OCI-LY1 (cell line): ENCODE measurements at regions not wholly inside any gene's neighbourhood (a gene's known extent, or its start where the extent isn't known, plus 50 kb on each side); places are given as distances from the start of the nearest gene placed in this dataset.

ENCODE experiments used
- H2AFZ ChIP-seq: fragments of 200-600 bp; sonication (generic), shearing (Covaris generic); 2 replicates; pipeline ENCODE4 v1.6.0; 2014; ENCODE audit warnings: antibody characterized with exemption, mild to moderate bottlenecking, low read length
- H3F3A ChIP-seq: fragments of 200-600 bp; sonication (generic), shearing (Covaris generic); 2 replicates; pipeline ENCODE4 v1.6.0; 2014; ENCODE audit warnings: mild to moderate bottlenecking, antibody characterized with exemption, low read length, moderate library complexity; ENCODE audit not compliant: insufficient read depth
- H3K27ac ChIP-seq: fragments of 200-600 bp; sonication (generic); 2 replicates; pipeline ENCODE4 v1.5.1; 2014; ENCODE audit warnings: low read length, mixed run types, mild to moderate bottlenecking, low read depth; ENCODE audit not compliant: poor library complexity, severe bottlenecking
- H3K27me3 ChIP-seq: fragments of 200-600 bp; sonication (generic); 2 replicates; pipeline ENCODE4 v1.6.0; 2014; ENCODE audit warnings: antibody characterized with exemption, mild to moderate bottlenecking, low read length, moderate library complexity; ENCODE audit not compliant: insufficient read depth
- H3K36me3 ChIP-seq: fragments of 200-600 bp; sonication (generic); 2 replicates; pipeline ENCODE4 v1.6.1; 2014; ENCODE audit warnings: mild to moderate bottlenecking, antibody characterized with exemption, low read length, moderate library complexity, mixed read lengths; ENCODE audit not compliant: insufficient read depth
- H3K4me1 ChIP-seq: fragments of 200-600 bp; sonication (generic); 2 replicates; pipeline ENCODE4 v1.5.1; 2014; ENCODE audit warnings: mild to moderate bottlenecking, low read length, moderate library complexity; ENCODE audit not compliant: insufficient read depth, severe bottlenecking
- H3K4me2 ChIP-seq: fragments of 200-600 bp; sonication (generic), shearing (Covaris generic); 2 replicates; pipeline ENCODE4 v1.6.1; 2014; ENCODE audit warnings: low read length
- H3K4me3 ChIP-seq: fragments of 200-600 bp; sonication (generic); 2 replicates; pipeline ENCODE4 v1.5.1; 2014; ENCODE audit warnings: low read length, low read depth, mild to moderate bottlenecking, mixed read lengths; ENCODE audit not compliant: poor library complexity, severe bottlenecking
- H3K79me2 ChIP-seq: fragments of 200-600 bp; shearing (Covaris generic); 2 replicates; pipeline ENCODE4 v1.6.1; 2016; ENCODE audit warnings: mixed run types, low read length, mixed read lengths; ENCODE audit not compliant: insufficient read depth
- H3K9ac ChIP-seq: fragments of 200-600 bp; sonication (generic), shearing (Covaris generic); 2 replicates; pipeline ENCODE4 v1.6.1; 2014; ENCODE audit warnings: mild to moderate bottlenecking, low read length, mixed read lengths
- H3K9me2 ChIP-seq: fragments of 200-600 bp; sonication (generic), shearing (Covaris generic); 2 replicates; pipeline ENCODE4 v1.6.1; 2014; ENCODE audit warnings: low read depth, mild to moderate bottlenecking, low read length, mixed read lengths
- H3K9me3 ChIP-seq: fragments of 200-600 bp; shearing (Covaris generic); 2 replicates; pipeline ENCODE4 v1.6.1; 2014; ENCODE audit warnings: low read length, mixed read lengths
- H4K20me1 ChIP-seq: fragments of 200-600 bp; sonication (generic), shearing (Covaris generic); 2 replicates; pipeline ENCODE4 v1.6.0; 2016; ENCODE audit warnings: mild to moderate bottlenecking, low read length; ENCODE audit not compliant: insufficient read depth
- EZH2 ChIP-seq: fragments of 200-600 bp; sonication (generic), shearing (Covaris generic); IDR thresholded peaks from 2 replicates; pipeline ENCODE4 v1.8.0; 2017; ENCODE audit warnings: borderline replicate concordance, mixed run types, mild to moderate bottlenecking, antibody characterized with exemption, low read length, moderate library complexity, mixed read lengths
- TF ChIP-seq, protein P1 (sequence below): fragments of 200-600 bp; sonication (generic), shearing (Covaris generic); IDR thresholded peaks from 2 replicates; pipeline ENCODE4 v1.5.1; 2017; ENCODE audit warnings: mild to moderate bottlenecking, antibody characterized with exemption, low read length, moderate library complexity, mixed read lengths

DNA sequence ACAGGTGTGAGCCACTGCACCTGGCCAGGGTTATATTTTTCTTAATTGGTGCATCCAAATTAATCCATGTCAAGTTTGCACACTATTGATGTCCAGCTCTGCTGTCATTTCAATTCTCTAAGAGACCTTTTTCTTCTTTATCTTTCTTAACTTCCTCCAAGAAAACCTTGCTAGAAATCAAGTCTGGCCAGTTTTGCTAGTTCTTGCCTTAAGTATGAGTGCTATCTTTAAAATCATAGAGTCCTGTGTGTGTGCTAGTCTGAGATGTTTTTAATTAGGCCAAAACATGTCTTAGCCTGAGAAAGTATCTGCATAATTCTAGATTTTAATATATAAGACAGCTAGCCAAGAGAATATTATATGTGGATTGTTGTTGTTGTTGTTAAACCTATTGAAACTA is 56.2 kb upstream of the SLC39A10 start:
- Histone ChIP-seq H3K9me3 (no peaks in the 10 kb centered on the region), H3F3A (no peaks in the 10 kb centered on the region), H3K79me2 (no peaks in the 10 kb centered on the region), H3K36me3 (no peaks in the 10 kb centered on the region), H2AFZ (no peak overlapping the region), H3K9me2 (no peaks in the 10 kb centered on the region), H3K4me1 (no peaks in the 10 kb centered on the region), H3K27me3 (no peaks in the 10 kb centered on the region), H3K27ac (no peak overlapping the region), H3K4me2 (no peak overlapping the region), H3K9ac (no peak overlapping the region), H4K20me1 (no peaks in the 10 kb centered on the region), H3K4me3 (no peak overlapping the region)
- no peak for TF ChIP-seq EZH2
- TF ChIP-seq, protein P1, sequence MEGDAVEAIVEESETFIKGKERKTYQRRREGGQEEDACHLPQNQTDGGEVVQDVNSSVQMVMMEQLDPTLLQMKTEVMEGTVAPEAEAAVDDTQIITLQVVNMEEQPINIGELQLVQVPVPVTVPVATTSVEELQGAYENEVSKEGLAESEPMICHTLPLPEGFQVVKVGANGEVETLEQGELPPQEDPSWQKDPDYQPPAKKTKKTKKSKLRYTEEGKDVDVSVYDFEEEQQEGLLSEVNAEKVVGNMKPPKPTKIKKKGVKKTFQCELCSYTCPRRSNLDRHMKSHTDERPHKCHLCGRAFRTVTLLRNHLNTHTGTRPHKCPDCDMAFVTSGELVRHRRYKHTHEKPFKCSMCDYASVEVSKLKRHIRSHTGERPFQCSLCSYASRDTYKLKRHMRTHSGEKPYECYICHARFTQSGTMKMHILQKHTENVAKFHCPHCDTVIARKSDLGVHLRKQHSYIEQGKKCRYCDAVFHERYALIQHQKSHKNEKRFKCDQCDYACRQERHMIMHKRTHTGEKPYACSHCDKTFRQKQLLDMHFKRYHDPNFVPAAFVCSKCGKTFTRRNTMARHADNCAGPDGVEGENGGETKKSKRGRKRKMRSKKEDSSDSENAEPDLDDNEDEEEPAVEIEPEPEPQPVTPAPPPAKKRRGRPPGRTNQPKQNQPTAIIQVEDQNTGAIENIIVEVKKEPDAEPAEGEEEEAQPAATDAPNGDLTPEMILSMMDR = no peak

GRCh38 chr2:195596840-195597239 is 60.2 kb upstream of the SLC39A10 start:
- no peak overlapping the region for H3K27ac ChIP-seq
- TF ChIP-seq, protein P1 = no peak
- H3K9me3 ChIP-seq = no peaks in the 10 kb centered on the region
- H3K9ac ChIP-seq = no peak overlapping the region
- H3K79me2 ChIP-seq = no peaks in the 10 kb centered on the region
- no peaks in the 10 kb centered on the region for H3K36me3 ChIP-seq
- no peak overlapping the region for H3K4me2 ChIP-seq
- no peak overlapping the region for H2AFZ ChIP-seq
- H3K4me3 ChIP-seq = no peak overlapping the region
- H4K20me1 ChIP-seq = no peaks in the 10 kb centered on the region
- no peaks in the 10 kb centered on the region for H3F3A ChIP-seq
- H3K9me2 ChIP-seq = no peaks in the 10 kb centered on the region
- H3K27me3 ChIP-seq = 0 out of 2 replicates have a peak, but pooled peaks cover 3% of the 10 kb centered on the region
- H3K4me1 ChIP-seq = no peaks in the 10 kb centered on the region

DNA sequence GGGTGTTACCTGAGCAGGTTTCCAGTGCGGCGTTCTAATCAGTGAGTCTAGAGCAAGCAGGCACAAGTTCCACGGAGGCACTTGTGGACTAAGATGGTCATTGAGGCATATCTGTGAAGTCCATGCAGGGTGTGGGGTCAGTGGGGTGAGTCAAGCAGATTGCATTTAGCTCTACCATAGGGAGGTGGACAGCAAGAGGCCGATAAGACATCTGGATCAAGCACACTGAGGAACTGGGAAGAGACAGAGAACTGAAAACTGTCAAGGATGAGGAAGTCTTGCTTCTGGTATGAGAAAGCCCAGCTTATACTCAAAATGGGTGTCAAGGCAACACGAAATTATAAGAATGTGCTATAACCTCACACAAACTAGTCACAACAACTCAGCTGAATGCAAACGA is 61.2 kb upstream of the SLC39A10 start:
- Histone ChIP-seq H3K4me2 (no peak overlapping the region), H3K36me3 (no peaks in the 10 kb centered on the region), H3K9me2 (no peaks in the 10 kb centered on the region), H3K27me3 (0 out of 2 replicates have a peak, but pooled peaks cover 3% of the 10 kb centered on the region), H3F3A (no peaks in the 10 kb centered on the region), H3K27ac (no peak overlapping the region), H3K9ac (no peak overlapping the region), H3K4me3 (no peak overlapping the region), H3K9me3 (no peaks in the 10 kb centered on the region), H4K20me1 (no peaks in the 10 kb centered on the region), H2AFZ (no peak overlapping the region), H3K79me2 (no peaks in the 10 kb centered on the region), H3K4me1 (no peaks in the 10 kb centered on the region)
- no peak for TF ChIP-seq EZH2
- TF ChIP-seq, protein P1 = no peak
